Transverse colon (tissue), 4 donors: ENCODE measurements at regions not wholly inside any gene's neighbourhood (a gene's known extent, or its start where the extent isn't known, plus 50 kb on each side); places are given as distances from the start of the nearest gene placed in this dataset.

Experiments used
- DNase-seq: peaks from one replicate; pipeline ENCODE4 v3.0.0-alpha.2; 2019
- H3K27ac ChIP-seq, 4 donors: fragments of 200-600 bp; sonication (generic); 2 replicates each; pipeline ENCODE4 v1.5.1; 2016 to 2018; ENCODE audit warnings: inconsistent platforms in 4 of 4
- H3K27me3 ChIP-seq: fragments of 200-600 bp; sonication (generic); 2 replicates; pipeline ENCODE4 v1.5.1; 2017; ENCODE audit warnings: inconsistent platforms
- H3K36me3 ChIP-seq, 4 donors: fragments of 200-600 bp; sonication (generic); 2 replicates each; pipeline ENCODE4 v1.5.1; 2017 to 2019; ENCODE audit warnings: inconsistent platforms in 4 of 4
- H3K4me1 ChIP-seq, 4 donors: fragments of 200-600 bp; sonication (generic); 2 replicates each; pipeline ENCODE4 v1.5.1; 2017 to 2020; ENCODE audit warnings: inconsistent platforms in 4 of 4
- H3K4me3 ChIP-seq, 4 donors: fragments of 200-600 bp; sonication (generic); 1 replicate in 1 of 4; 2 replicates in 3 of 4; pipeline versions ENCODE4 v1.5.1 to v1.6.1; 2017 to 2019; ENCODE audit warnings: inconsistent platforms in 4 of 4
- H3K9me3 ChIP-seq, 2 donors: fragments of 200-600 bp; sonication (generic); 2 replicates each; pipeline ENCODE4 v1.5.1; 2017 to 2019; ENCODE audit warnings: inconsistent platforms in 2 of 2
- CTCF ChIP-seq, 5 experiments: fragments of 200-600 bp in 3 of 5; fragments of 450-650 bp in 2 of 5; sonication (generic) in 3 of 5; IDR thresholded peaks; 1 replicate in 2 of 5; 2 replicates in 3 of 5; pipeline ENCODE4 v1.5.1; 2016 to 2017; ENCODE audit warnings: antibody characterized with exemption in 5 of 5, inconsistent platforms in 3 of 5, mild to moderate bottlenecking in 2 of 5, moderate library complexity in 1 of 5
- EP300 ChIP-seq: sonication (generic); formaldehyde crosslinking; IDR thresholded peaks from one replicate; pipeline ENCODE4 v1.6.1; 2017; ENCODE audit warnings: antibody characterized with exemption, low read depth
- POLR2A ChIP-seq: fragments of 450-650 bp; IDR thresholded peaks from one replicate; pipeline ENCODE4 v1.6.1; 2016; ENCODE audit warnings: antibody characterized with exemption, mild to moderate bottlenecking, moderate library complexity
- POLR2AphosphoS5 ChIP-seq, 3 donors: sonication (generic); formaldehyde crosslinking; IDR thresholded peaks; one replicate each; pipeline ENCODE4 v1.6.1; 2016; ENCODE audit warnings: antibody characterized with exemption in 3 of 3
- WGBS, 2 donors: methylation state at CpG; one replicate each; pipeline ENCODE4 v1.1.5; 2018; ENCODE audit warnings: low coverage in 1 of 2; 5-methylcytosine and 5-hydroxymethylcytosine counted together
- in situ Hi-C, 4 donors: fragments of 200-750 bp; cut with MboI; loops; one replicate each; pipeline versions ENCODE4 v1.15.0 to v1.15.1; 2017; ENCODE audit warnings: low sequenced_read_pairs in 3 of 4, low pct_ligation_motif_present in 1 of 4, low pct_unique_long_range_greater_than_20kb in 1 of 4
- intact Hi-C: fragments of 100-400 bp; cut with DNase I; formaldehyde crosslinking; loops from one replicate; pipeline ENCODE4 v1.15.1; 2023; ENCODE audit warnings: low total_unique reads

- H3K36me3 ChIP-seq: no peaks in the 10 kb centered on the region
- H3K4me3 ChIP-seq: no peak overlapping the region
- DNase-seq: no peak
- 79% methylated on average over 5 of the region's 5 CpGs; no CpG with 5 or more reads in 1 of the 2 donors for WGBS, 2 donors
- H3K4me1 ChIP-seq: no peaks in the 10 kb centered on the region
- H3K27me3 ChIP-seq: no peaks in the 10 kb centered on the region
- in situ Hi-C loops: no loop called here
- TF ChIP-seq POLR2AphosphoS5 (IDR thresholded peaks at IDR 0.05) (no peak), CTCF (IDR thresholded peaks at IDR 0.05) (no peak), EP300 (no peak), POLR2A (no peak)
- no peak overlapping the region for H3K27ac ChIP-seq
- no peaks in the 10 kb centered on the region for H3K9me3 ChIP-seq
- intact Hi-C loops: no loop called here
These were observed 631.7 kb upstream of the MGMT start for GRCh38 chr10:128835361-128835760.

- H3K36me3 ChIP-seq: no peaks in the 10 kb centered on the region
- WGBS, 2 donors: 92 to 100% methylated on average over 1 to 2 of the region's 2 CpGs
- in situ Hi-C loops: no loop called here
These were observed 629.6 kb upstream of the MGMT start for GRCh38 chr10:128837478-128837877.

GRCh38 chr10:128839134-128839533 lies 627.9 kb upstream of the MGMT start:
- TF ChIP-seq EP300 (no peak), POLR2AphosphoS5 (IDR thresholded peaks at IDR 0.05) (no peak), CTCF (IDR thresholded peaks at IDR 0.05) (no peak), POLR2A (no peak)
- intact Hi-C loops (no loop called here), in situ Hi-C loops (no loop called here)
- Histone ChIP-seq H3K27me3 (no peaks in the 10 kb centered on the region), H3K36me3 (no peaks in the 10 kb centered on the region), H3K4me1 (peaks cover 0 to 3% (median 0%) of the 10 kb centered on the region in 4 donors), H3K4me3 (no peak overlapping the region), H3K27ac (no peak overlapping the region), H3K9me3 (no peaks in the 10 kb centered on the region)
- DNase-seq: no peak
- 83 to 88% methylated on average over 6 to 9 of the region's 9 CpGs for WGBS, 2 donors

More at GRCh38 chr10:128837478-128837877, 629.6 kb upstream of the MGMT start:
- intact Hi-C loops: no loop called here
- TF ChIP-seq POLR2AphosphoS5 (IDR thresholded peaks at IDR 0.05): no peak
- no peak for TF ChIP-seq POLR2A
- TF ChIP-seq EP300: no peak
- TF ChIP-seq CTCF (IDR thresholded peaks at IDR 0.05): no peak
- Histone ChIP-seq H3K9me3 (no peaks in the 10 kb centered on the region), H3K4me1 (peaks cover 0 to 3% (median 0%) of the 10 kb centered on the region in 4 donors), H3K4me3 (no peak overlapping the region), H3K27ac (no peak overlapping the region), H3K27me3 (no peaks in the 10 kb centered on the region)
- DNase-seq: no peak

GRCh38 chr10:128839701-128840100 lies 627.3 kb upstream of the MGMT start:
- in situ Hi-C loops: no loop called here
- no peaks in the 10 kb centered on the region for H3K36me3 ChIP-seq
- no peak overlapping the region for H3K27ac ChIP-seq
- H3K4me3 ChIP-seq: no peak overlapping the region
- H3K4me1 ChIP-seq: peaks cover 0 to 3% (median 0%) of the 10 kb centered on the region in 4 donors
- H3K9me3 ChIP-seq: no peaks in the 10 kb centered on the region
- TF ChIP-seq EP300 (no peak), POLR2AphosphoS5 (IDR thresholded peaks at IDR 0.05) (no peak), POLR2A (no peak), CTCF (IDR thresholded peaks at IDR 0.05) (no peak)
- no peaks in the 10 kb centered on the region for H3K27me3 ChIP-seq
- no peak for DNase-seq
- intact Hi-C loops: no loop called here
